Large intestine (tissue), 3 donors: ENCODE measurements at regions not wholly inside any gene's neighbourhood (a gene's known extent, or its start where the extent isn't known, plus 50 kb on each side); places are given as distances from the start of the nearest gene placed in this dataset.

ENCODE experiments used
- DNase-seq, 2 donors: peaks; one replicate each; pipeline versions ENCODE4 v3.0.0 to v3.0.0-alpha.2; 2013
- H3K27ac ChIP-seq: one replicate; pipeline ENCODE4 v1.5.1; 2013; ENCODE audit warnings: low read length
- H3K27me3 ChIP-seq: 2 replicates; pipeline ENCODE4 v1.6.1; 2013; ENCODE audit warnings: low read length; ENCODE audit not compliant: control insufficient read depth, insufficient read depth
- H3K36me3 ChIP-seq: 2 replicates; pipeline ENCODE4 v1.6.1; 2013; ENCODE audit warnings: low read length; ENCODE audit not compliant: control insufficient read depth, insufficient read depth
- H3K4me1 ChIP-seq: one replicate; pipeline ENCODE4 v1.6.1; 2013; ENCODE audit warnings: low read length; ENCODE audit not compliant: control insufficient read depth, insufficient read depth
- H3K4me3 ChIP-seq: one replicate; pipeline ENCODE4 v1.5.1; 2013; ENCODE audit warnings: low read length
- H3K9me3 ChIP-seq: one replicate; pipeline ENCODE4 v1.6.1; 2013; ENCODE audit warnings: mild to moderate bottlenecking, low read depth, low read length, moderate library complexity; ENCODE audit not compliant: control insufficient read depth
- WGBS: methylation state at CpG from one replicate; pipeline ENCODE4 v1.1.5; 2013; ENCODE audit warnings: low lambda C conversion rate; ENCODE audit not compliant: insufficient coverage; 5-methylcytosine and 5-hydroxymethylcytosine counted together

DNA sequence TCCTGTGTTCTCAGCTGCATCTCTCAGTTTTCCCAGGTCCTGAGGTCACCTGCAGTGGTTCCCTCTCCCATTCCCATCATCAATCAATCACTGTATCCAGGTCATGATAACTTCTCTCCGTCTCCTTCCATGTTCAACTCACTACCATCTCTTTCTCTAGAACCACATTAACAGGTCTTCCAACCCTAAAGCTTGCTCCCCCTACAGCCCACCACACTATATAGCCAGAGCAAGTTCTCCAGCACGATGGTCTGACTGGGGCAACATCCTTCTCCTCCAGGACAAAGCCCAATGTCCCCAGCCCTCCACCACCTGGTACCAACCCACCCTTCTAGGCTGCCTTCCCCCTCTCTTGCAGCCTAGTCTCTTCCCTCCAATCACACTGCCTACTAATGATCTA lies 241.6 kb downstream of the CDK5RAP2 start:
- Histone ChIP-seq H3K27me3 (no peaks in the 10 kb centered on the region), H3K36me3 (no peaks in the 10 kb centered on the region), H3K4me1 (no peaks in the 10 kb centered on the region), H3K27ac (no peak overlapping the region), H3K9me3 (no peaks in the 10 kb centered on the region), H3K4me3 (no peak overlapping the region)
- no peak for DNase-seq
- WGBS, result 80% methylated on average over 1 of the region's 2 CpGs

- Histone ChIP-seq H3K9me3 (no peaks in the 10 kb centered on the region), H3K4me1 (no peaks in the 10 kb centered on the region), H3K4me3 (no peak overlapping the region), H3K27ac (no peak overlapping the region), H3K27me3 (peaks cover 2% of the 10 kb centered on the region), H3K36me3 (no peaks in the 10 kb centered on the region)
- no peak for DNase-seq
- no CpG with 5 or more reads among the region's 4 CpGs for WGBS
These were observed 242.8 kb downstream of the CDK5RAP2 start for GRCh38 chr9:120337131-120337530.

DNA sequence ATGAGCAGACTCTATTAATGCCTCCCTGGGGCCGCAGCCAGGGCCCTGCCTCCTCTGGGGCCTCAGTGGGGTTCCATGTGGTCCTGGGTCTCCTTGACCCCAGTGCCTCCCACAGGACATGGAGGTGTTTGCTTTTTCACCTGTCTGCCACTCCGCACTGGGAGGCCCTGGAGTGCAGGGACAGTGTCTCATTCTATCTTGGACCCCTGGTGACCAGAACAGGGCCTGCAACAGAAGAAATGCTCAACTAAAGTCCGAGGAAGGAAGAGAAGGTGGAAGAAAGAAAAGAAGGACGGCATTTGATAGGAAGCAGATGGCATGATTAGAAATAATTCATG lies 243.2 kb downstream of the CDK5RAP2 start:
- Histone ChIP-seq H3K4me1 (no peaks in the 10 kb centered on the region), H3K27ac (no peak overlapping the region), H3K9me3 (no peaks in the 10 kb centered on the region), H3K27me3 (peaks cover 2% of the 10 kb centered on the region), H3K4me3 (no peak overlapping the region), H3K36me3 (no peaks in the 10 kb centered on the region)
- DNase-seq, result no peak
- WGBS, result 100% methylated on average over 1 of the region's 4 CpGs

GRCh38 chr9:120336021-120336752 lies 243.8 kb downstream of the CDK5RAP2 start:
- Histone ChIP-seq H3K27ac (no peak overlapping the region), H3K4me1 (no peaks in the 10 kb centered on the region), H3K36me3 (no peaks in the 10 kb centered on the region), H3K4me3 (no peak overlapping the region), H3K9me3 (no peaks in the 10 kb centered on the region), H3K27me3 (peaks cover 2% of the 10 kb centered on the region)
- no CpG with 5 or more reads among the region's 6 CpGs for WGBS
- no peak for DNase-seq

GRCh38 chr9:120331913-120332312 lies 248.1 kb downstream of the CDK5RAP2 start:
- no peak overlapping the region for H3K27ac ChIP-seq
- no CpG with 5 or more reads among the region's 3 CpGs for WGBS

GRCh38 chr9:120330031-120330430 lies 249.9 kb downstream of the CDK5RAP2 start:
- no peak overlapping the region for H3K27ac ChIP-seq
- WGBS, result no CpG with 5 or more reads among the region's 2 CpGs
- H3K27me3 ChIP-seq, result peaks cover 2% of the 10 kb centered on the region
- no peak overlapping the region for H3K4me3 ChIP-seq
- no peaks in the 10 kb centered on the region for H3K4me1 ChIP-seq
- no peaks in the 10 kb centered on the region for H3K36me3 ChIP-seq
- no peak for DNase-seq
- H3K9me3 ChIP-seq, result no peaks in the 10 kb centered on the region

More at GRCh38 chr9:120331913-120332312, 248.1 kb downstream of the CDK5RAP2 start:
- no peaks in the 10 kb centered on the region for H3K9me3 ChIP-seq
- no peak overlapping the region for H3K4me3 ChIP-seq
- no peaks in the 10 kb centered on the region for H3K4me1 ChIP-seq
- peaks cover 2% of the 10 kb centered on the region for H3K27me3 ChIP-seq
- H3K36me3 ChIP-seq, result no peaks in the 10 kb centered on the region
- DNase-seq, result no peak

DNA sequence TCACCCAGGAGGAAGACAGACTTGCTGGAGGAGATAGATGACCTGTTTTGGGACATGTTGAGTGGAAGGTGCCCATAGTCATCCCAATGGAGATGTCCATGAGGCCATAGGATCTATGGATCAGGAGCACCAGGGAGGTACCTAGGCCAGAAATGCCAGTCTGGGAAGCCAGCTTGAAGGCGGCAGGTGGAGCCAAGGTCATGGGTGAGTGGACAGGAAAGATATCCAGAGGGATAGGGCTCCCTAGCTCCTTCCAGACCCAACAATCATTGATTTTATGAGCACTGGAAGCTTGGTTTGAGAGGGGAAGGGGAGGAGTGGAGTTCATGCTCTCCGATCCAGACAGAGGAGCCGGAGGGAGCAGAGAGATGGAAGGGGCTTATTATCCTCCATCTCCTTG lies 252.6 kb downstream of the CDK5RAP2 start:
- no peak overlapping the region for H3K27ac ChIP-seq
- H3K4me1 ChIP-seq, result no peaks in the 10 kb centered on the region
- no peaks in the 10 kb centered on the region for H3K27me3 ChIP-seq
- no peaks in the 10 kb centered on the region for H3K36me3 ChIP-seq
- no CpG with 5 or more reads among the region's 3 CpGs for WGBS
- no peak for DNase-seq
- no peak overlapping the region for H3K4me3 ChIP-seq
- H3K9me3 ChIP-seq, result no peaks in the 10 kb centered on the region

DNA sequence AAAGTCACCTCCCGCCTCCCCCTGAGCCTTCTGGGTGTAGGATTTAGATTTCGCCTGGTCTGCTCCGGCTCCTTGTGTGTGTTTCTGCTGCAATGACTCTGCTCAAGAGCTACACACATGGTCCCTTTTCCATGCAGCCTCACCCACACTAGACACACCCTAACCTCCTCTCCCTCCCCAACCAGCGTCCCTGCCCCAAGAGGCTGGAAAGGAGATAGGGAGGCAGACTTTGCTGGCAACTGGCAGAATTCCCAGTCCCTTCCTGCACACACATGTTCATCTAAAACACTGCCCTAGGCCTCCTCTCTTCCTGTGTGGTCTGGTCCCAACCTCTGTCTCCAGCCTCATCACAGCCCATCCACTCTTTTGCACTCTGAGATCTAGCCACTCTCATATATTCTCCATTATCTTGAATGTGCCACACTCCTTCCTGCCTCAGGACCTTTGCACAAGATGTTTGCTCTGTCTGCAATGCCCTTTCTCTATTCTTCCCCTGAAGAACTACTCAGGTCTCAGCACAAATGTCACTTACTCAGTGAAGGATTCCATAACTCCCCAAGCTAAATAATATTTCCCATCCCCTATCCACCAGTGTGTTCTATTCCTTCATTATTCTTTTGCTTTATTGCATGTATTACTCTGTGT lies 253.8 kb downstream of the CDK5RAP2 start:
- Histone ChIP-seq H3K4me1 (no peaks in the 10 kb centered on the region), H3K36me3 (no peaks in the 10 kb centered on the region), H3K9me3 (no peaks in the 10 kb centered on the region), H3K4me3 (no peak overlapping the region), H3K27me3 (no peaks in the 10 kb centered on the region), H3K27ac (no peak overlapping the region)
- DNase-seq, result no peak
- no CpG with 5 or more reads among the region's 4 CpGs for WGBS

- Histone ChIP-seq H3K4me3 (no peak overlapping the region), H3K4me1 (no peaks in the 10 kb centered on the region), H3K27me3 (no peaks in the 10 kb centered on the region), H3K36me3 (no peaks in the 10 kb centered on the region), H3K9me3 (no peaks in the 10 kb centered on the region), H3K27ac (no peak overlapping the region)
- DNase-seq, result no peak
- 100% methylated on average over 1 of the region's 5 CpGs for WGBS
These were observed 254.8 kb downstream of the CDK5RAP2 start for GRCh38 chr9:120324996-120325642.

GRCh38 chr9:120324461-120324860 lies 255.5 kb downstream of the CDK5RAP2 start:
- no CpG with 5 or more reads among the region's 2 CpGs for WGBS
- no peak for DNase-seq
- H3K27ac ChIP-seq, result no peak overlapping the region
- H3K4me1 ChIP-seq, result no peaks in the 10 kb centered on the region
- no peaks in the 10 kb centered on the region for H3K27me3 ChIP-seq
- no peaks in the 10 kb centered on the region for H3K36me3 ChIP-seq
- no peak overlapping the region for H3K4me3 ChIP-seq
- H3K9me3 ChIP-seq, result no peaks in the 10 kb centered on the region
